Neural progenitor cell (in vitro differentiated cells): ENCODE measurements at regions not wholly inside any gene's neighbourhood (a gene's known extent, or its start where the extent isn't known, plus 50 kb on each side); places are given as distances from the start of the nearest gene placed in this dataset.

Source experiments
- DNase-seq: peaks from one replicate; pipeline ENCODE4 v3.0.0-alpha.2; 2016; ENCODE audit warnings: low spot score
- H2AFZ ChIP-seq: fragments of 200-600 bp; sonication (generic); replicated peaks from 2 replicates; pipeline ENCODE4 v1.6.1; 2016; ENCODE audit warnings: antibody characterized with exemption
- H3F3A ChIP-seq: fragments of 200-600 bp; sonication (generic); 2 replicates; pipeline ENCODE4 v1.6.1; 2016; ENCODE audit warnings: antibody characterized with exemption, low read depth
- H3K27ac ChIP-seq: fragments of 200-600 bp; sonication (generic); 2 replicates; pipeline ENCODE4 v1.5.1; 2016; ENCODE audit warnings: mild to moderate bottlenecking
- H3K27me3 ChIP-seq: fragments of 200-600 bp; sonication (generic); 2 replicates; pipeline ENCODE4 v1.6.1; 2016; ENCODE audit warnings: mild to moderate bottlenecking, moderate library complexity
- H3K36me3 ChIP-seq: fragments of 200-600 bp; sonication (generic); 2 replicates; pipeline ENCODE4 v1.5.1; 2016
- H3K4me1 ChIP-seq: fragments of 200-600 bp; sonication (generic); 2 replicates; pipeline ENCODE4 v1.6.1; 2016; ENCODE audit warnings: mixed run types
- H3K4me2 ChIP-seq: fragments of 200-600 bp; sonication (generic); 2 replicates; pipeline ENCODE4 v1.6.1; 2016
- H3K4me3 ChIP-seq: fragments of 200-600 bp; sonication (generic); 2 replicates; pipeline ENCODE4 v1.5.1; 2016
- H3K79me2 ChIP-seq: fragments of 200-600 bp; sonication (generic); 2 replicates; pipeline ENCODE4 v1.6.1; 2016; ENCODE audit warnings: low read depth
- H3K9ac ChIP-seq: fragments of 200-600 bp; sonication (generic); 2 replicates; pipeline ENCODE4 v1.6.1; 2016
- H3K9me3 ChIP-seq: fragments of 200-600 bp; sonication (generic); 2 replicates; pipeline ENCODE4 v1.5.1; 2016; ENCODE audit warnings: low read depth
- H4K20me1 ChIP-seq: fragments of 200-600 bp; sonication (generic); 2 replicates; pipeline ENCODE4 v1.6.1; 2016; ENCODE audit warnings: low read depth
- H3K27ac Mint-ChIP-seq: 3 replicates; pipeline ENCODE4 v1.8.0; 2021; ENCODE audit warnings: mixed read lengths
- H3K27me3 Mint-ChIP-seq: 2 replicates; pipeline ENCODE4 v1.8.0; 2022; ENCODE audit warnings: low read depth, mild to moderate bottlenecking, inconsistent platforms, moderate library complexity, mixed read lengths; ENCODE audit not compliant: insufficient read depth
- H3K36me3 Mint-ChIP-seq: 3 replicates; pipeline ENCODE4 v1.8.0; 2021; ENCODE audit warnings: mixed read lengths
- H3K4me1 Mint-ChIP-seq: 3 replicates; pipeline ENCODE4 v1.8.0; 2021; ENCODE audit warnings: mixed read lengths
- H3K4me3 Mint-ChIP-seq: 3 replicates; pipeline ENCODE4 v1.8.0; 2021; ENCODE audit warnings: mild to moderate bottlenecking, moderate library complexity, mixed read lengths
- H3K9me3 Mint-ChIP-seq: 3 replicates; pipeline ENCODE4 v1.8.0; 2020; ENCODE audit warnings: mixed read lengths
- CTCF ChIP-seq: fragments of 200-600 bp; sonication (generic); IDR thresholded peaks from 2 replicates; pipeline ENCODE4 v1.5.1; 2017; ENCODE audit warnings: antibody characterized with exemption, mild to moderate bottlenecking
- EZH2 ChIP-seq: fragments of 200-600 bp; sonication (generic); IDR thresholded peaks from 2 replicates; pipeline ENCODE4 v1.6.1; 2017; ENCODE audit warnings: antibody characterized with exemption, mild to moderate bottlenecking, moderate library complexity
- EZH2phosphoT487 ChIP-seq: fragments of 200-600 bp; sonication (generic); IDR thresholded peaks from 2 replicates; pipeline ENCODE4 v1.6.1; 2017; ENCODE audit warnings: antibody characterized with exemption

DNA sequence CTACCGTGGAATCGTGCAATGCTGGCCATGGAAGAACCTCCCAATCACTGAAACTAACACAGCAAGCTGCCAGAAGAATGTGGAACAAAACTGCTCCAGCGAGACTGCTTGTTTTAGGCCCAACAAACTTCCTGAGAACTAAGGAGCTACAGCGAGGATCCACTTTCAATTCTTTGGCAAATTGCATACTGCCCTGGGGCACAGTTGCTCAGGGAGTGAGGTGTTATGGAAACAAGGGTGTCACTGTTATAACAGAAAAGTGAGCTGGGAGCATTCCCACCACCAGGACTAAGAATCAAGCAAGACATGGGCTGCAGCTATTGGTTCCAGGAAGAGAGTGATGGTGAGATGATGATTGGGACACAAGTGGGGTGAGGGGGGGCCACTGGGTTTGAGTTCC lies 1606.1 kb upstream of the FLRT2 start:
- no peaks in the 10 kb centered on the region for H3F3A ChIP-seq
- peaks cover 2% of the 10 kb centered on the region for H3K27me3 Mint-ChIP-seq
- H4K20me1 ChIP-seq, result no peaks in the 10 kb centered on the region
- no peak for DNase-seq
- TF ChIP-seq EZH2, result no peak
- H2AFZ ChIP-seq, result no peak overlapping the region
- H3K4me1 ChIP-seq, result no peaks in the 10 kb centered on the region
- H3K4me3 Mint-ChIP-seq, result no peak overlapping the region
- no peaks in the 10 kb centered on the region for H3K36me3 ChIP-seq
- H3K4me1 Mint-ChIP-seq, result no peaks in the 10 kb centered on the region
- no peak overlapping the region for H3K9ac ChIP-seq
- H3K4me3 ChIP-seq, result no peak overlapping the region
- H3K9me3 Mint-ChIP-seq, result peaks cover 7% of the 10 kb centered on the region
- no peak overlapping the region for H3K27ac ChIP-seq
- no peaks in the 10 kb centered on the region for H3K27me3 ChIP-seq
- H3K4me2 ChIP-seq, result no peak overlapping the region
- H3K36me3 Mint-ChIP-seq, result no peaks in the 10 kb centered on the region
- H3K79me2 ChIP-seq, result no peaks in the 10 kb centered on the region
- no peak overlapping the region for H3K27ac Mint-ChIP-seq
- no peaks in the 10 kb centered on the region for H3K9me3 ChIP-seq

DNA sequence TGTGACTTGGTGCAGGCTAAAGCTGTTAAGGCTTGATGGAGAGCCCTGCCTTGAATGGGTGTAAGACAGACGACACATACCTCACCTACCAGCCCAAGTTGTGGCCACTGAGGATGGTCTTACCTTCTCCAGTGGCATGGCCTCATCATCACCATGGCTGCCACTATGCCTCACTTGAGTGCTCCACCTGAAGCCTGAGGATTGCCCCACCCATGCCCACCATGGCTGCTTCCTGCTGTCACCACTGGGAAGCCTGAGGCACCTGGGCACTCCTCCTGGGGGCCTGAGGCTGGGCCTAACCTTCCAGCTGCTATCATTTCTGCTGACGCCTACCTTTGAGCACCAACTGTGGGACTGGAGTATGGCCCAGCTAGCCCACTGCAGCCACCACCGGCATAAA lies 1605.7 kb upstream of the FLRT2 start:
- Mint-ChIP-seq H3K36me3 (no peaks in the 10 kb centered on the region), H3K9me3 (peaks cover 10% of the 10 kb centered on the region), H3K27ac (no peak overlapping the region), H3K4me1 (no peaks in the 10 kb centered on the region), H3K4me3 (no peak overlapping the region), H3K27me3 (peaks cover 2% of the 10 kb centered on the region)
- Histone ChIP-seq H3K4me2 (no peak overlapping the region), H3K27me3 (no peaks in the 10 kb centered on the region), H3K9ac (no peak overlapping the region), H3F3A (no peaks in the 10 kb centered on the region), H4K20me1 (no peaks in the 10 kb centered on the region), H3K4me3 (no peak overlapping the region), H2AFZ (no peak overlapping the region), H3K4me1 (no peaks in the 10 kb centered on the region), H3K79me2 (no peaks in the 10 kb centered on the region), H3K9me3 (no peaks in the 10 kb centered on the region), H3K27ac (no peak overlapping the region), H3K36me3 (no peaks in the 10 kb centered on the region)
- TF ChIP-seq CTCF (no peak), EZH2 (no peak)
- DNase-seq, result no peak

- Histone ChIP-seq H3K4me3 (no peak overlapping the region), H3K36me3 (no peaks in the 10 kb centered on the region), H4K20me1 (no peaks in the 10 kb centered on the region), H2AFZ (no peak overlapping the region), H3K79me2 (no peaks in the 10 kb centered on the region), H3F3A (no peaks in the 10 kb centered on the region), H3K27ac (no peak overlapping the region), H3K9me3 (no peaks in the 10 kb centered on the region), H3K9ac (no peak overlapping the region), H3K4me1 (no peaks in the 10 kb centered on the region), H3K4me2 (no peak overlapping the region), H3K27me3 (no peaks in the 10 kb centered on the region)
- Mint-ChIP-seq H3K4me1 (no peaks in the 10 kb centered on the region), H3K9me3 (peaks cover 18% of the 10 kb centered on the region), H3K27ac (no peak overlapping the region), H3K4me3 (no peak overlapping the region), H3K27me3 (peaks cover 3% of the 10 kb centered on the region), H3K36me3 (no peaks in the 10 kb centered on the region)
- TF ChIP-seq EZH2, result no peak
- peak; percentile 43 for TF ChIP-seq CTCF
- DNase-seq, result peak; percentile 15
Measured at GRCh38 chr14:83940253-83940652, 1589.7 kb upstream of the FLRT2 start.

- no peaks in the 10 kb centered on the region for H3K36me3 Mint-ChIP-seq
- H3K27ac Mint-ChIP-seq, result no peak overlapping the region
- H3K4me3 Mint-ChIP-seq, result no peak overlapping the region
- Histone ChIP-seq H3K36me3 (no peaks in the 10 kb centered on the region), H2AFZ (no peak overlapping the region), H3K9ac (no peak overlapping the region), H3K4me2 (no peak overlapping the region), H3K79me2 (no peaks in the 10 kb centered on the region), H4K20me1 (no peaks in the 10 kb centered on the region), H3K9me3 (no peaks in the 10 kb centered on the region), H3F3A (no peaks in the 10 kb centered on the region), H3K4me3 (no peak overlapping the region), H3K27me3 (no peaks in the 10 kb centered on the region), H3K27ac (no peak overlapping the region), H3K4me1 (peaks cover 8% of the 10 kb centered on the region)
- DNase-seq, result no peak
- peaks cover 6% of the 10 kb centered on the region for H3K9me3 Mint-ChIP-seq
- H3K27me3 Mint-ChIP-seq, result no peaks in the 10 kb centered on the region
- TF ChIP-seq EZH2phosphoT487, result no peak
- no peak for TF ChIP-seq CTCF
- no peak for TF ChIP-seq EZH2
- peaks cover 11% of the 10 kb centered on the region for H3K4me1 Mint-ChIP-seq
Measured at GRCh38 chr14:83958359-83958758, 1571.6 kb upstream of the FLRT2 start.
